MM.1S (cell line): ENCODE measurements at regions not wholly inside any gene's neighbourhood (a gene's known extent, or its start where the extent isn't known, plus 50 kb on each side); places are given as distances from the start of the nearest gene placed in this dataset.

Source experiments
- DNase-seq: peaks from one replicate; pipeline ENCODE4 v3.0.0-alpha.2; 2015
- H2AFZ ChIP-seq: fragments of 300-600 bp; sonication (generic); 2 replicates; pipeline ENCODE4 v1.6.0; 2016; ENCODE audit warnings: antibody characterized with exemption, low read length
- H3F3A ChIP-seq: fragments of 300-600 bp; sonication (generic); 2 replicates; pipeline ENCODE4 v1.6.1; 2016; ENCODE audit warnings: mild to moderate bottlenecking, antibody characterized with exemption, low read length, moderate library complexity, mixed read lengths; ENCODE audit not compliant: insufficient read depth
- H3K27ac ChIP-seq: fragments of 300-600 bp; sonication (generic); 2 replicates; pipeline ENCODE4 v1.5.1; 2016; ENCODE audit warnings: mild to moderate bottlenecking, low read length
- H3K27me3 ChIP-seq: fragments of 300-600 bp; sonication (generic); replicated peaks from 2 replicates; pipeline ENCODE4 v1.6.0; 2016; ENCODE audit warnings: low read length; ENCODE audit not compliant: insufficient read depth
- H3K36me3 ChIP-seq: fragments of 300-600 bp; sonication (generic); replicated peaks from 2 replicates; pipeline ENCODE4 v1.6.1; 2016; ENCODE audit warnings: mild to moderate bottlenecking, low read length, mixed read lengths; ENCODE audit not compliant: insufficient read depth
- H3K4me1 ChIP-seq: fragments of 300-600 bp; sonication (generic); 2 replicates; pipeline ENCODE4 v1.6.1; 2016; ENCODE audit warnings: low read length, mixed read lengths
- H3K4me2 ChIP-seq: fragments of 300-600 bp; sonication (generic); 2 replicates; pipeline ENCODE4 v1.6.0; 2016; ENCODE audit warnings: low read depth, low read length
- H3K4me3 ChIP-seq: fragments of 300-600 bp; sonication (generic); 2 replicates; pipeline ENCODE4 v1.5.1; 2016; ENCODE audit warnings: low read length, mixed read lengths
- H3K79me2 ChIP-seq: fragments of 300-600 bp; sonication (generic); 2 replicates; pipeline ENCODE4 v1.6.1; 2016; ENCODE audit warnings: mixed run types, low read length, mixed read lengths
- H3K9ac ChIP-seq: fragments of 300-600 bp; sonication (generic); 2 replicates; pipeline ENCODE4 v1.6.1; 2016; ENCODE audit warnings: low read length, mixed read lengths
- H3K9me2 ChIP-seq: fragments of 300-600 bp; sonication (generic); replicated peaks from 2 replicates; pipeline ENCODE4 v1.6.1; 2016; ENCODE audit warnings: mild to moderate bottlenecking, low read length, mixed read lengths; ENCODE audit not compliant: insufficient read depth
- H3K9me3 ChIP-seq: fragments of 300-600 bp; sonication (generic); replicated peaks from 2 replicates; pipeline ENCODE4 v1.6.1; 2016; ENCODE audit warnings: mild to moderate bottlenecking, low read length, mixed read lengths; ENCODE audit not compliant: insufficient read depth
- H4K20me1 ChIP-seq: fragments of 300-600 bp; sonication (generic); 2 replicates; pipeline ENCODE4 v1.6.1; 2016; ENCODE audit warnings: mild to moderate bottlenecking, low read length, moderate library complexity, mixed read lengths; ENCODE audit not compliant: insufficient read depth
- CTCF ChIP-seq: fragments of 300-600 bp; sonication (generic); IDR thresholded peaks from 2 replicates; pipeline ENCODE4 v1.5.1; 2016; ENCODE audit warnings: antibody characterized with exemption, low read length, mixed read lengths
- EZH2 ChIP-seq: fragments of 300-600 bp; sonication (generic); optimal IDR thresholded peaks from 2 replicates; pipeline ENCODE3; 2017; ENCODE audit warnings: low read depth, mild to moderate bottlenecking, antibody characterized with exemption, low read length, mixed read lengths
- EZH2phosphoT487 ChIP-seq: fragments of 300-600 bp; sonication (generic); IDR thresholded peaks from 2 replicates; pipeline ENCODE4 v1.6.1; 2018; ENCODE audit warnings: antibody characterized with exemption, low read length

GRCh38 chr7:127448566-127448965 lies 56.1 kb upstream of the ZNF800 start:
- H3K4me2 ChIP-seq: no peak overlapping the region
- no peak for TF ChIP-seq EZH2phosphoT487
- no peak for TF ChIP-seq CTCF
- TF ChIP-seq EZH2: no peak

DNA sequence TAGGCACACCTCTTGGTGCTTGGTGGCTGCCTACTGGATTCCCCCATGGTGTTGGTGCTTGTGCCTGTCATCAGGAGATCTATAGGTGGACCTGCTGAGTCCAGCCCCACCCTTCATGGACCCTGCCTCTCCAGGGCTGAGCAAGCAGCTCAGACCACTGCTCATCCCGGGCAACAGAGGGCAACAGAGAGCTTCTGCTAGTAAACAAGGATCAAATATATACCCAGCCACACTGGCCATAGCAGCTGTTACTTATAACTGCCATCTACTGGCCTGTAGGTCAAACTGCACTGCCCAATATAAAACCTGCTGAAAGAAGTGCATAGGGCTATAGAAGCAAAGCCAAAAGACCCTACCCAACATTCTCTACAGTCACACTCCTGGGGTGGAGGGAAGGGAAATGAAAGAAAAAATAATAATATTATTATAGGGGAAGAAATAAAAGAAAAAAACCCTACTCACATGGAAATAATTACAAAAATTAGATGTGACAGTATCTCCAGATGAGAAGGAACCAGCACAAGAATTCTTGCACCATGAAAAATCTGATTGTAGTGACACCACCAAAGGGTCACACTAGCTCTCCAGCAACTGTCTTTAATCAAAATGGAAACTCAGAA lies 54.9 kb upstream of the ZNF800 start:
- TF ChIP-seq CTCF: peak; percentile 99
- no peak for TF ChIP-seq EZH2
- Histone ChIP-seq H3K36me3 (no peaks in the 10 kb centered on the region), H3K4me2 (no peak overlapping the region), H3K27ac (no peak overlapping the region), H3K4me1 (no peaks in the 10 kb centered on the region), H3K4me3 (no peak overlapping the region), H4K20me1 (no peaks in the 10 kb centered on the region), H3F3A (no peaks in the 10 kb centered on the region), H3K9me2 (no peaks in the 10 kb centered on the region), H3K27me3 (no peaks in the 10 kb centered on the region; the same call in 1 of the 2 replicates), H2AFZ (no peak overlapping the region), H3K9ac (no peak overlapping the region), H3K79me2 (no peaks in the 10 kb centered on the region), H3K9me3 (no peaks in the 10 kb centered on the region)
- DNase-seq: peak; percentile 95

More at GRCh38 chr7:127448566-127448965, 56.1 kb upstream of the ZNF800 start:
- DNase-seq: no peak
- Histone ChIP-seq H3K9me2 (no peaks in the 10 kb centered on the region), H3K4me3 (no peak overlapping the region), H4K20me1 (no peaks in the 10 kb centered on the region), H3K9ac (no peak overlapping the region), H2AFZ (no peak overlapping the region), H3K4me1 (no peaks in the 10 kb centered on the region), H3K9me3 (no peaks in the 10 kb centered on the region), H3K27ac (no peak overlapping the region), H3F3A (no peaks in the 10 kb centered on the region), H3K79me2 (no peaks in the 10 kb centered on the region), H3K36me3 (no peaks in the 10 kb centered on the region), H3K27me3 (no peaks in the 10 kb centered on the region; the same call in 1 of the 2 replicates)

DNA sequence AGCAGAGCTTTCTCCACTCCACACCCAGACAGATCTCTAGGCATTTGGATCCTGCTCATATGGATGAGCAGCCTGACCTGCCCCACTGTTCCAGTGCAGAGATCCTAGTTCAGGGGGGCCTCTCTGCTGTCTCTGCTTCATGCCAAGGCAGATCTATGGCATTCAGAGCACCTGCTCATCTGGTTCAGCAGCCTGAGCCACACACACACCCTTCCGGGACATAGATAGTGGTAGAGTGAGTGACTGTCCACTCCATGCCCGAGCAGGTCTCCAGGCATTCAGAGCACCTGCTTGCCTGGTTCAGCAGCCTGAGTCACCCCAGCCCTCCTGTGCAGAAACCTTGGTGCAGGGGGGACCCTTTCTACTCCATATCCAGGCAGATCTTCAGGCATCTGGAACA lies 54.3 kb upstream of the ZNF800 start:
- Histone ChIP-seq H4K20me1 (no peaks in the 10 kb centered on the region), H3K27me3 (no peaks in the 10 kb centered on the region; the same call in 1 of the 2 replicates), H3K4me3 (no peak overlapping the region), H3K36me3 (no peaks in the 10 kb centered on the region), H3K4me1 (no peaks in the 10 kb centered on the region), H3K9me2 (no peaks in the 10 kb centered on the region), H3K79me2 (no peaks in the 10 kb centered on the region), H3K9ac (no peak overlapping the region), H3K4me2 (no peak overlapping the region), H3F3A (no peaks in the 10 kb centered on the region), H2AFZ (no peak overlapping the region), H3K9me3 (no peaks in the 10 kb centered on the region), H3K27ac (no peak overlapping the region)
- no peak for DNase-seq
- TF ChIP-seq EZH2 (no peak), CTCF (no peak), EZH2phosphoT487 (no peak)
